Astrocyte (in vitro differentiated cells and primary cell): ENCODE measurements at regions not wholly inside any gene's neighbourhood (a gene's known extent, or its start where the extent isn't known, plus 50 kb on each side); places are given as distances from the start of the nearest gene placed in this dataset.

Experiments
- DNase-seq: peaks from one replicate; pipeline ENCODE4 v3.0.0-alpha.2; 2010; ENCODE audit warnings: low read depth
- FAIRE-seq: peaks from 2 replicates; lab custom pipeline; 2011; peaks lifted over from hg19 to GRCh38; lab: Jason Lieb, UNC
- H2AFZ ChIP-seq: 2 replicates; pipeline ENCODE4 v1.6.0; 2012; ENCODE audit warnings: low read depth, low read length, inconsistent platforms
- H3K27ac ChIP-seq: 2 replicates; pipeline ENCODE4 v1.5.1; 2011; ENCODE audit warnings: low read depth, low read length, inconsistent platforms
- H3K27me3 ChIP-seq: 2 replicates; pipeline ENCODE4 v1.6.0; 2011; ENCODE audit warnings: low read length, inconsistent platforms; ENCODE audit not compliant: insufficient read depth
- H3K36me3 ChIP-seq: 2 replicates; pipeline ENCODE4 v1.5.1; 2011; ENCODE audit warnings: low read length, inconsistent platforms; ENCODE audit not compliant: insufficient read depth
- H3K4me1 ChIP-seq: 2 replicates; pipeline ENCODE4 v1.5.1; 2011; ENCODE audit warnings: low read length, inconsistent platforms; ENCODE audit not compliant: insufficient read depth
- H3K4me2 ChIP-seq: 2 replicates; pipeline ENCODE4 v1.6.0; 2012; ENCODE audit warnings: low read length, inconsistent platforms
- H3K4me3 ChIP-seq: 2 replicates; pipeline ENCODE4 v1.5.1; 2011; ENCODE audit warnings: low read depth, mild to moderate bottlenecking, low read length, inconsistent platforms; ENCODE audit not compliant: insufficient read depth
- H3K79me2 ChIP-seq: 2 replicates; pipeline ENCODE4 v1.6.0; 2012; ENCODE audit warnings: mild to moderate bottlenecking, low read length, inconsistent platforms; ENCODE audit not compliant: insufficient read depth
- H3K9ac ChIP-seq: 2 replicates; pipeline ENCODE4 v1.6.0; 2012; ENCODE audit warnings: mild to moderate bottlenecking, low read length, inconsistent platforms
- H3K9me3 ChIP-seq: 2 replicates; pipeline ENCODE4 v1.5.1; 2012; ENCODE audit warnings: low read depth, mild to moderate bottlenecking, low read length, inconsistent platforms; ENCODE audit not compliant: insufficient read depth
- H4K20me1 ChIP-seq: 2 replicates; pipeline ENCODE4 v1.6.0; 2012; ENCODE audit warnings: low read length, inconsistent platforms; ENCODE audit not compliant: insufficient read depth
- H3K27ac Mint-ChIP-seq: one replicate; pipeline ENCODE4 v1.8.0; 2021; ENCODE audit warnings: mild to moderate bottlenecking, mixed read lengths; ENCODE audit not compliant: unreplicated experiment
- H3K27me3 Mint-ChIP-seq: one replicate; pipeline ENCODE4 v1.8.0; 2021; ENCODE audit warnings: low read depth, mixed read lengths; ENCODE audit not compliant: unreplicated experiment
- H3K36me3 Mint-ChIP-seq: one replicate; pipeline ENCODE4 v1.8.0; 2021; ENCODE audit warnings: low read depth, mixed read lengths; ENCODE audit not compliant: unreplicated experiment
- H3K4me1 Mint-ChIP-seq: one replicate; pipeline ENCODE4 v1.8.0; 2021; ENCODE audit warnings: low read depth, mixed read lengths; ENCODE audit not compliant: unreplicated experiment
- H3K4me3 Mint-ChIP-seq: one replicate; pipeline ENCODE4 v1.8.0; 2021; ENCODE audit warnings: mild to moderate bottlenecking, moderate library complexity, mixed read lengths; ENCODE audit not compliant: unreplicated experiment
- H3K9me3 Mint-ChIP-seq: one replicate; pipeline ENCODE4 v1.8.0; 2021; ENCODE audit warnings: mild to moderate bottlenecking, mixed read lengths; ENCODE audit not compliant: unreplicated experiment
- EZH2 ChIP-seq: IDR thresholded peaks from 2 replicates; pipeline ENCODE4 v1.6.1; 2012; ENCODE audit warnings: mild to moderate bottlenecking, low read length, inconsistent platforms; ENCODE audit not compliant: insufficient read depth
- TF ChIP-seq, protein P1 (sequence below): IDR thresholded peaks from 2 replicates; pipeline ENCODE4 v1.5.1; 2011; ENCODE audit warnings: low read depth, mild to moderate bottlenecking, inconsistent platforms, low read length, moderate library complexity; ENCODE audit not compliant: insufficient read depth

DNA sequence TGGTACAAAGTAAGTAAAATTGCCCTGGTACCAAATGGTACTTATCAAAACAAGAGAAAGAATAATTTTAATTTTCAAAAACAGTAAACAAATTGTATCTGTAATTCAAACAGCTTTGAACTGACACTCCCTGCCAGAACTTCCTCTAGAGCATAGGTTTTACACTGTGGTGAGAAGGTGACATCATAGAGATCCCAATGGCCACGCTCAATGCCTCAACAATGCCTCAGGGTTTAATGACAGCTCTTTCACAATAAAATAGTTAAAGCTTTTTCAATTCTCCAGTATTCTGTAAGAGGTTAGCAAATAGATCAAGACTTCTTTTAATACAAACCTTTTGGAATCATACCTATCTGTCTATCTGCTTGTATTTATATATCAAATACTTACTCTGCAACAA, 437.1 kb downstream of the PRR16 start:
- H2AFZ ChIP-seq = no peak overlapping the region
- H3K27ac Mint-ChIP-seq = no peak overlapping the region
- no peak overlapping the region for H3K27ac ChIP-seq
- H4K20me1 ChIP-seq = no peaks in the 10 kb centered on the region
- FAIRE-seq (no peak), DNase-seq (no peak)
- no peaks in the 10 kb centered on the region for H3K36me3 Mint-ChIP-seq
- H3K4me1 Mint-ChIP-seq = no peaks in the 10 kb centered on the region
- H3K27me3 ChIP-seq = no peaks in the 10 kb centered on the region
- no peaks in the 10 kb centered on the region for H3K9me3 Mint-ChIP-seq
- no peaks in the 10 kb centered on the region for H3K4me1 ChIP-seq
- no peak overlapping the region for H3K9ac ChIP-seq
- no peaks in the 10 kb centered on the region for H3K27me3 Mint-ChIP-seq
- H3K4me2 ChIP-seq = no peak overlapping the region
- TF ChIP-seq, protein P1, sequence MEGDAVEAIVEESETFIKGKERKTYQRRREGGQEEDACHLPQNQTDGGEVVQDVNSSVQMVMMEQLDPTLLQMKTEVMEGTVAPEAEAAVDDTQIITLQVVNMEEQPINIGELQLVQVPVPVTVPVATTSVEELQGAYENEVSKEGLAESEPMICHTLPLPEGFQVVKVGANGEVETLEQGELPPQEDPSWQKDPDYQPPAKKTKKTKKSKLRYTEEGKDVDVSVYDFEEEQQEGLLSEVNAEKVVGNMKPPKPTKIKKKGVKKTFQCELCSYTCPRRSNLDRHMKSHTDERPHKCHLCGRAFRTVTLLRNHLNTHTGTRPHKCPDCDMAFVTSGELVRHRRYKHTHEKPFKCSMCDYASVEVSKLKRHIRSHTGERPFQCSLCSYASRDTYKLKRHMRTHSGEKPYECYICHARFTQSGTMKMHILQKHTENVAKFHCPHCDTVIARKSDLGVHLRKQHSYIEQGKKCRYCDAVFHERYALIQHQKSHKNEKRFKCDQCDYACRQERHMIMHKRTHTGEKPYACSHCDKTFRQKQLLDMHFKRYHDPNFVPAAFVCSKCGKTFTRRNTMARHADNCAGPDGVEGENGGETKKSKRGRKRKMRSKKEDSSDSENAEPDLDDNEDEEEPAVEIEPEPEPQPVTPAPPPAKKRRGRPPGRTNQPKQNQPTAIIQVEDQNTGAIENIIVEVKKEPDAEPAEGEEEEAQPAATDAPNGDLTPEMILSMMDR = no peak
- TF ChIP-seq EZH2 = no peak
- no peaks in the 10 kb centered on the region for H3K36me3 ChIP-seq
- H3K4me3 ChIP-seq = no peak overlapping the region
- H3K9me3 ChIP-seq = no peaks in the 10 kb centered on the region
- no peak overlapping the region for H3K4me3 Mint-ChIP-seq
- H3K79me2 ChIP-seq = no peaks in the 10 kb centered on the region

DNA sequence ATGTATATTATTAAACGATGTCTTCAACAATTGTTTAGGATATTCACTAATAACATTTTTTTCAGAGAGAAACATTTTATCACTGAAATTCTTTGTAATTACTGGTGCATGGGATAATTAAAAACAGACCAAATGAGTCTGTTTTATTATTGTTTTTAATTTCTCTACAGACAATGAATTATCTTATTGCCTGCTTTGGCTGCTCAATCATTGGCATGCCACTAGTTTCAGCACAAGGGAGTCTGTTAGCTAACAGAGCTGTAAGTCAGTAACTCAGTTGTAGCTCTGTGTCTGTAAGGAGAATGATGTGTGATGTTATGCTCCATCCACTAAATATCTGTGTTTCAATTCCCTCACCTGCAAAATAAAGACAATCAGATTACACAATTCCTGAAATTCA, 443.9 kb downstream of the PRR16 start:
- H3K4me3 ChIP-seq = no peak overlapping the region
- DNase-seq = no peak
- no peaks in the 10 kb centered on the region for H4K20me1 ChIP-seq
- H3K27me3 ChIP-seq = no peaks in the 10 kb centered on the region
- H3K4me3 Mint-ChIP-seq = no peak overlapping the region
- H3K9me3 ChIP-seq = no peaks in the 10 kb centered on the region
- no peaks in the 10 kb centered on the region for H3K36me3 Mint-ChIP-seq
- no peaks in the 10 kb centered on the region for H3K9me3 Mint-ChIP-seq
- no peak for FAIRE-seq
- no peak overlapping the region for H3K27ac ChIP-seq
- H3K4me2 ChIP-seq = no peak overlapping the region
- no peaks in the 10 kb centered on the region for H3K4me1 Mint-ChIP-seq
- no peak for TF ChIP-seq EZH2
- TF ChIP-seq, protein P1 = no peak
- H3K36me3 ChIP-seq = no peaks in the 10 kb centered on the region
- no peak overlapping the region for H3K27ac Mint-ChIP-seq
- H2AFZ ChIP-seq = no peak overlapping the region
- no peaks in the 10 kb centered on the region for H3K79me2 ChIP-seq
- H3K4me1 ChIP-seq = no peaks in the 10 kb centered on the region
- no peaks in the 10 kb centered on the region for H3K27me3 Mint-ChIP-seq
- H3K9ac ChIP-seq = no peak overlapping the region

DNA sequence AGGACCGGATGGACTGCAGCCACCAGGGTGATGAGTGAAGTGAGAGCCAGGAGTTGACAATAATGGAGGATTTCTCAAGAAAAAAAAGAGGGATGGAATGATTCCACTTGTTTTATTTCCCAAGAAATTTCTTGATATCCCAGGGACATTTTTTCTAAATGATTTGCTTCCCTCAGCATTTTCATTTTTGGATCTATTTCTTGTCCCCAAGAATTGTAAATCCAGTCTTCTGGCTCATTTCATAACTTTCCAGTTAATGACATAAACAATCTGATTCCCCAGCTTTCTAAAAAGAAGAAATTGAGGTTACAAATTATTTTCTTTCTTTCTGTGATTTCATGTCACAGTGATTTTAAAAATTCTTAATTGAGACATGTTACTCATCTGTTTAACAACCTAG, 446.5 kb downstream of the PRR16 start:
- Histone ChIP-seq H3K36me3 (no peaks in the 10 kb centered on the region), H4K20me1 (no peaks in the 10 kb centered on the region), H3K9ac (no peak overlapping the region), H3K4me3 (no peak overlapping the region), H3K27me3 (no peaks in the 10 kb centered on the region), H3K4me2 (no peak overlapping the region), H3K9me3 (no peaks in the 10 kb centered on the region), H3K27ac (no peak overlapping the region), H3K4me1 (no peaks in the 10 kb centered on the region), H3K79me2 (no peaks in the 10 kb centered on the region), H2AFZ (no peak overlapping the region)
- Mint-ChIP-seq H3K36me3 (no peaks in the 10 kb centered on the region), H3K4me1 (no peaks in the 10 kb centered on the region), H3K27ac (no peak overlapping the region), H3K27me3 (no peaks in the 10 kb centered on the region), H3K4me3 (no peak overlapping the region), H3K9me3 (no peaks in the 10 kb centered on the region)
- no peak for FAIRE-seq
- TF ChIP-seq, protein P1 = no peak
- TF ChIP-seq EZH2 = no peak
- no peak for DNase-seq
